COR-L47 (cell line): ENCODE measurements at regions not wholly inside any gene's neighbourhood (a gene's known extent, or its start where the extent isn't known, plus 50 kb on each side); places are given as distances from the start of the nearest gene placed in this dataset.

Source experiments
- DNase-seq: peaks from one replicate; lab custom pipeline; 2025; lab: John Stamatoyannopoulos, UW

DNA sequence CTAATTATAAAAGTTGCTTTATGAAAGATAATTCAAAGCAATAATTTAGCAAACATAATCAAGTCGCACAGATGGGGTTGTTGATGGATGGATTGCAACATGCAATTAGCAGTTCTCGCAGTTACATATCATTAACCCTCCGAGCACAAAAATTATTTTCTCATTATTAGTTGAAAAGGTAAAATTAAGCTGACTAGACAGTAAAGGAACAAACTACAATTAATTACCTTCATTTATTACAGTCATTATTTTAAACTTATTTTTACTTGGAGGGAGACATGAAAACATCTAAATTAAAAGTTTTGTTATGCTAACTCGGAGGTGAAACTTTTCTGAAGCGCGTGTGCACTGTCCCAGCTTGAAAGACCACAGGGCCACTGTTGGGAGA, 146.9 kb downstream of the PHETA1 start:
- DNase-seq = no peak

DNA sequence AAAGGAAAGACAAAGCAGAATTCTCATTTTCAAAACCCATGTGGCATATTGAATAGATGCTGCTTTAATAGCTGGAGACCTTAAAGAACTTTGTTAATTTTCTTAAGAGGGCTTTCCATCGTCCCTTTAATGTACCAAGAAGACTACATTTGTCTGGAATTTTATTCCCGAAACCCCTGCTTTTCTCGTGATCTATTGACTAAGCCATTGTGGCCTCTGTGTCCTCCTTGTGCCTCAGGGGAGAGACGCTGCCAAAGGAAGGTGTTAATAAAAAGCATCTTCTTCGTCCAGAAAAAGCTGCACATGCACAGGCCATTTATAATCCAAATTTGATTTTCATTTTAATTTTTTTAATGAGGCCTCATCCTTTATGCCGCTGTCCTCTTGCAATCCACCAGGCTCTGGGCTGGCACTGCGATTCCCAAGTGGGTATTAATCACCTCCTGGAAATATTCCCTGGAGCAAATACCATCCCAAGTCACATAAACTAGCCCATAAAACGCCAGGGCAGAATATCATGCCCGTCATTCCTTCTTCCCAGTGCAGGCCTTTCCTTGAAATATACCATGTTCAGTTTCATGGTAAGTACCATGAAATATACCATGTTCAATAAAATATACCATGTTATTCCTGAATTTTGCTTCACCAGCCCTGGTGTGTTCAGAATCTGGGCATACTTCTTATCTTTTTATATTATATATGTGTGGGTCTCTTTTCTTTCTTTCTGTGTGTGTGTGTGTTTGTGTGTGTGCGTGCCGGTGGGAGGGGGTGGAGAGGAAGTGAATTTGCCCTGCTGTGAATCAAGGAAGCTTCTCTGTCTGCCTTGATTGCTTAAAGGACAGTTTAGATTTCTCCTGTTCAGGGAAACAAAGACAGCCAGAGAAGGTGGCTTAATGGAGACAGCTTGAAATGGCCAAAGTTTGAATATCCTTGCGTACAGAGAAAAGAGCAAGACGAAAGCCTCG, 147.6 kb downstream of the PHETA1 start:
- DNase-seq = no peak

DNA sequence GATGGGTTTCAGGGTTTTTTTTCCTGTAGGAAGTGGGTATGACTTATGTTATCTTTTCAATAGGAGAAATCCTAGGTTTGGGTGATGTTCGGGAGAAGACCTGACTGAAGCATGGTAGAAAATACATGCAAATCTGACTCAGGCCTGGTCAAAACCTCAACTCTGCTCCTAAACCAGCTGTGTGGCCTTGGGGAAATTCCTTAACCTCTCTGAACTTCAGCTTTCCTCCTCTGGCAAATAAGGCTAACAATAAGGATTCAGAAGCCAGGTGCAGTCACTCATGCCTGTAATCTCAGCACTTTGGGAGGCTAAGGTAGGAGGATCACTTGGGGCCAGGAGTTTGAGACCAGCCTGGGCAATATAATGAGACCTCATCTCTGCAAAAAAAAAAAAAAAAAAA, 148.5 kb downstream of the PHETA1 start:
- DNase-seq = no peak

DNA sequence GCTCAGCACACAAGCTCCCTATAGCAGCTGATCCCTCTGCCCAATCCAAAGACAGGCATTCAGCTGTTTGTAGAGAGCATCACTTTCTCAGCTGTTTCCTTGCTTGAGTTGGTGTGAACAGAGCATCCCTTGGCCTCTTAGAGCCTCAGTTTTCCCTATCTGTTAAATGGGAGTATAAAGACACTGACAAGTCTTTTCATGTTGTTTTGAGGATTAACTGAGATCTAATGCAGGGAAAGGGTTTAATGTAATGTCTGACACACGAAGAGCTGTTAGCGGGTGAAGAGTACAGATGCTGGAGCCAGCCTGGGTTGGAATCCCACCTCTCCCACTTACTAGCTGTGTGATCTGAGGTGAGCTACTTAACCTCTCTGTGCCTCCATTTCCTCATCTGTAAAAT, 149.5 kb downstream of the PHETA1 start:
- no peak for DNase-seq

DNA sequence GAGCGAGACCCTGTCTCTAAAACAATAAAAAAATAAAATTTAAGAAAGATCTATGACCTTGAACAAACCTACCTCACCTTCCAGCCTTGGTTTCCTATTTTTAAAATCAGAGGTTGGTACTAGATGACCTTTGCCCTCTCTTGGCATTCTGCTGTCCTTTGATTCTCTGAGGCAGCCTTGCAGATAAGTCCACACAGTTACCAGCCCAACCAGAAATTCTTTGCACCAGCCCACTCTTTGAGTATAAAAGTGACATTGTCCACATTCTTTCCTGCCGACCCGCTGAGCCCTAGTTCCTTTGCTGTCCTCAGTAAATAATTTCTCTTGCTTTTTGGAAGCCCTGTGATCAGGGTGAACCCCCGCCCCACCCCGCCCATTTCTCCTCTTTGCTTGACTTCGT, 150.4 kb downstream of the PHETA1 start:
- DNase-seq = no peak

DNA sequence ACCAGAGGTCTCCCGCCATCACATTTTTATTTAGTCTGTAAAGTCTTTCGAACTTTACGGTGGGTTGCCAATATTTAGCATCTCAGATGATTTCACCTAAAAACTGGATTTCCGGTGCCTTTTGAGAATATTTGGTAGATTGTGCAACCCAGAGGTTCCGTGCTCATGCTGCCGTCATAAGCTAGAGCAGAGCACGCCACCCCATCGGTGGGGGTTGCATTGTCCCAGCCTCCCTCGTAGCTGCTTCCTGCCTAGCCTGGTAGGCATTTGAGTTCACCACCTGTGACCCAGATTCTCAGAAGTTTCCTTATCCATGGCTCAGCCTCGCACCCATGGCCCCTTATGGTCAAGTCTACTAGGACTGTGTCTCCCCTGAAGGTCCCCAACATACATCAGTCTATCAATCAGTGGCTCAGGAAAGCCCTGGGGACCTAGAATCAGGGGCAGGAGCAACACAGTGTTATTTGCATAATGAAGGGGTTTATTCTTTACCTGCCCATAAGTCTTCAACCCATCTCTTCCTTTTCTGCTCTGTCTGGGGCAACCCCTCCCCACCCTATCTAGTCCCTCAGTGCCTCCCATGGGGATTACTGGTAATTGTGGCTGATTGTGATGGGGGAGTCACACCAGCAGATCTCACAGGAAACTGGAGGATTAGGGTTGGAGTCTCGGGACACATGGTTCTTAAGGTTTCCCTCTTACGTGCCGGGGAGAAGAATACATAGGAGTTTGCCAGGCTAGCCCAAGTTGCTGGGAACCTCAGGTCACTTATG, 152.3 kb downstream of the PHETA1 start:
- no peak for DNase-seq

DNA sequence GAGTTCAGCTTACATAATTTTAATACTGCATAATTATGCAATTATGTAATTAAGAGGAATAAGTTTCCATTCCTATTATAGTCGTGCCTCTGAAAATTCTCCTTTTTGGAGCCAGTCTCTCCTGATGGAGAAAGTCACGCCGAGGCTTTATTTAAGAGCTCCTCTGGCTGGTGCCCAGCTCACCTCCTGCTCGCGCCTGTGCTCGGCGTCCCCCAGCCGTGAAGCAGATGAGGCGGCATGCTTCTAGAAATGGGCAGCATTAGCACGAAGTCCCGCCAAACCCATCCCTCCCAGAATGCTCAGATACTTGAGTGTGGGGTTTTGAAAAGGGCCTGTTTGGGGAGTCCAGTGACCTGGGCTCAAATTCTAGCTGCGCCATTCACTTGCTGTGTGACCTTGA, 153.0 kb downstream of the PHETA1 start:
- no peak for DNase-seq

DNA sequence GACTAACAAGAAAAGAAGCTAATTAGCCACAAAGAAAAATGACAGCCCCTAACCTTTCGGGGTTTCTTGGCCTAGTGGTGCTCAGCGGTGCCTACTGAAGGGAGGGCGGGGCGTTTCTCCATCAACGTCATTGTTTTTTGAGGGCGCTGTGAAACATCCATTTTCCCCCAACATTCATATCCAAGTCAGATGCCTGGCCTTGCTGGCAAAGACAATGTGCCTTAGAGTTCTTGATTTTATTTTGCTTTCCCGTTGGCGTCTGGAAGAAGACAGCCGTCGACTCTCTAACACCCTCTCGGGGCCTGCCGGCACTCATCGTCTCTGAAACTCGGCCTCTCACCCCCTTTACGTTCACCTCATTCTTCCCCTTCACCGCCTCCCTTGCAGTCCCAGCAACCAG, 154.5 kb downstream of the PHETA1 start:
- DNase-seq = no peak

DNA sequence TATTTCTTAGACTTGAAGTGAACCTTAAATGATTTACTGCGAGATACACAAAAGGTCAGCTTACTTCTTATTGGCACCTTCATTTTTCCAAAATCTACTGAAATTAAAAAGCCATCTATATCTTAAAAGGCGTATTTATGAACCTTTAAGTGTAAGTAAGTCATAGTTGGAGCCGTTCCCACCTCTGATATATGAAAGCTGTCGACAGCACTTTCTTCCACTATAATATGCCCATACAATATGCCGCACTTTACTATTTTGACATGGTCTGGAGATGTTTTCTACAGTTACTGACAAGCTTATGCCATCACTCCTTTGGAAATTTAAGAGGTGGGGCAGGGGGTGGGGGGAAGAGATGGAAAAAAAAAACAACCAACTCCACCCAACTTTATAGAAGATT, 155.3 kb downstream of the PHETA1 start:
- no peak for DNase-seq

DNA sequence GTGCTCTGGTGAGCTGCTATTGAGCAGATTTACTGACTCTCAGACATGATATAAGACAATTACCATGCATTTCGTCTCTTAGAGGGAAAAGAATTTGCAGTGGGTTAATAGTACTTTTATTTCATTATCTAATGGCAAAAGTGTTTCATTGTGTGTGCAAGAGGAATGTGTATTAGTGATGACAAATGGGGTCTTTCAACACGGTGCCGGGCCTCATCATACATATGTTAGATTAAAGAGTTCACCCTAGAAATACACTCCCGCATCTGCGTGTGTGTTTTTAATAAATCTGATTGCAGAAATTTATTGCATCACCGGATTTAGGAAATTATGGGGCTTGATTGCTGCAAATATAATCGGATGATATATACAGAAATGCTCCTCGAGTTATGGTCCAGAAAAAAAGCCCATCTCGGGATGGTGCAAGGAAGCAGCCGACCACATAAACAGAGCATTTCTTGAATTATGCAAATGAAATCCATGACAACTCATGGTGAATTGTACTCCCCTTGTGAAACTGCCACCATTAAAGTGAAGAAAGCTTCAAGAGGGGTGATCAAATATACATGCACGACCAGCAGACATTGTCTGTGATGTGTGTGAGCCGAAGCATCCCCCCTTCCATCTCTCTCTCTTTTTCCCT, 156.0 kb downstream of the PHETA1 start:
- DNase-seq = no peak

DNA sequence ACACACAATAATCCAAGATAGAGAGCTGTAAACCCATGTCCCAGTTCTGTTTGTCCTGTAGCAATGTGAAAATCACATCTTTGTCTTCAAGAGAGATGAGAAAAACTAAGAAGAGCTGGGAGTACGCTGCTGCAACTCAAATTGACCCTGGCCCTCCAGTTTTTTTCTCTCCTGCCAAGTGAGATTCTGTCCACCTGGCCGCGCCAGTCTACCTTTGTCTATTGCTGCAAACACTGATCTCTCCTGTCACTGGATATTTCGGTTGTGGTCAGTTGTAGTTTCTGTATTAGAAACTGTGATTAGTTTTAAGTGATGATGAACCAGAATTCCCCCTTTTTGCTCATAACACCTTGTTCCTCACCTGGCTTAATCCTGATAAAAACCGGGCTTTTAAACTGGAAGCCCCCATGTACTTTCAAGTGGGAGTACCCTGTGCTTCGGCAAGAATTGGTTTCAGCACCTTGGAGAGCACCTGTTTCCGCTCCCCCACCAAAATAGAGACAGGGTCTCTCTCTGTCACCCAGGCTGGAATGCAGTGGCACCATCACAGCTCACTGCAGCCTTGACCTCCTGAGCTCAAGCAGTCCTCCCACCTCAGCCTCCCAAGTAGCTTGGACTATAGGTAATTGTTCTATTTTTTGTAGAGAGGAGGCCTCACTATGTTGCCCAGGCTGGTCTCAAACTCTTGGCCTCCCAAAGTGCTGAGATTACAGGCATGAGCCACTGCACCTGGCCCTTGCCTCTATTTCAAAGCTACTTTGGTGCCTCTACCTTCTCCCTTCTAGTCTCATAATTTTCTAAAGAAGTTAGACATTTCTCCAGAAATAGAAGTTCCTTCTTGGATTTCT, 156.8 kb downstream of the PHETA1 start:
- no peak for DNase-seq

DNA sequence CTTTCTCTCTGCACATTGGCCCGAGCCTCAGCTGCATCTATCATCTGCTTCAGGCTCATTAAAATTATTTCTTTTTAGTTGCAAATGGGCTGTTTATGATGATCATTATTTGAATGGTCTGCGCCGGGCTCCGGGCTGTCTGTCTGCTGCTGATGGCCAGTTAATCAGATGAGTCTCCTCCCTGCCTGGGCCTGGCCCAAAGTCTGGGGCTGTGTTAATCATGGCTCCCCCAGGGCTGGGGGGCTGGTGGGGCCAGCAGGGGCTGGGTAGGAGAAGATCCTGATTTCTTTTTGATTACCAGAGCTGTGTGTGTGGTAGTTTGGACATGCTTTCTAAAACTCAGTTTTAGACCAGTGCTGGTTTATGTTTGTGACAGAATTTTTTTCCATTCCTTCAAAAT, 159.1 kb downstream of the PHETA1 start:
- no peak for DNase-seq

DNA sequence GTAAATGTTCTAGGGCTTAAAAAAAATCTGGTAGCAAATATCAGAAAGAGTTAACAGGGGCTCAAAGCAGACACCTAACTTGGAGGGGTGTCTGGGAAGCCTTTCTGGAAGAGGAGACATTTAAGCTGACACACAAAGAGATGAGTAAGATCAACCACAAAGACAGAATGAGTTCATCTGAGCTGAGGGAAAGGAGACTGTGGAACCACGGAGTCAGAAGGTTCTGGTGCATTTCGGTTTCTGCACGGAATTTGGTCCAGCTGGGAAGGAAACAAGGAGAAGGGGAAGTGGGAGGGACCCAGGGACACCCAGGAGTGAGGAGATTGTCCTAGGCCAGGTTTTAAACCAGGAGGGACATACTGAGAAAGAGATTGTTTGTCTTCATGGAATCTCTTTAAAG, 161.1 kb downstream of the PHETA1 start:
- DNase-seq = no peak

DNA sequence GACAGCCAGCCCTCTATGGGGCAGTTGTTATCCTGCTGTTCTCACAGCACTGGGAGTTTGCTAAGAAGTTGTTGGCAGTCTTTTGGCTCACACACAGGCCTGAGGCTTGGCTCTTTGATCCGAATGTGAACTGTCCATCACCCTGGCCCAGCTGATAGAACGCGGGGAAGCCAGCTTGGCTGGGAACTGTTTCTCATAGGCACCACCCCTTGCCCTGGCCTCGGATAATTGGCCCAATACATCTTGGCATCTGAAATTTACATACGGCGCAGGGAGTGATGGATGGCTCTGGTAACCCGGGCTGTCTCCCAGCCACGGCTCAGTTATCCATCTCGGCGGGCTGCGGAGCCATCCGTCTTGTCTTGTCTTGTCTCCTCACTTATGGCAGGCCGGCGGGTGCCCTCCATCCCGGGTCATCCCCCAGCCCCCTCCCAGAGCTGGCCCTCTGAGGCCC, 164.1 kb downstream of the PHETA1 start:
- no peak for DNase-seq

DNA sequence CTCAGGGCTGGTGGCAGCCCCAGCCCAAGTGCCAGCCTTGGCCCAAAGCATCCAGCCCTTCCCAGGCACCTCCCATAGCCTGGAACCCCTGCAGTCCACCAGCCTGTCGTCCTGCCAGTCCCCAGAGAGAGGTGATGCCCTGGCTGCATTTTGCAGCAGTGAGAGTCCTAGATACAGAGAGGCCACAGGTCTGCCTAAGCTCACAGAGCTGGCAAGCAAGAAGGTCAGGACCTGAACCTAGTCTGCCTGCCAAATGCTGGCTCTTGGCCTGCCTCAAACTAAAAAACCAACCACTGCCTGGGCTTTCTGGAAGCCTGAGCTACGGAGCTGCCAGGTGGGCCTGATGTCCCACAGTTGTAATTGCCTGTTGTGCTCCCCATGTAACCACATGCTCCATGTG, 164.9 kb downstream of the PHETA1 start:
- DNase-seq = no peak

DNA sequence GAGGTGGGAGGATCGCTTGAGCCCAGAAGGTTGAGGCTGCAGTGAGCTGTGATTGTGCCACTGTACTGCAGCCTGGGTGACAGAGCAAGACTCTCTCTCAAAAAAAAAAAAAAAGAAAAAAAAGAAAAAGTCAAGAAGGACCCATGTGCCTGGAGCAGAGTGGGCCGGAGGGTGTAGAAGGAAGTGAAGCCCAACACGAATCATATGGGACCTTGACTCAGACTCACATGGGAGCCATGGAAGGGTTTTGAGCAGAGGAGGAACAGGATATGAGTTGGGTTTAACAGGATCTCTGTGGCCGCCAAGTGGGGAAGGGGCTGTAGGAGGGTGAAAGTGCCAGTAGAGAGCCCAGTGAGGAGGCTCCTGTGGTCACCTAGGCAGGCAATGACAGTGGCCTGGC, 165.4 kb downstream of the PHETA1 start:
- DNase-seq = no peak

DNA sequence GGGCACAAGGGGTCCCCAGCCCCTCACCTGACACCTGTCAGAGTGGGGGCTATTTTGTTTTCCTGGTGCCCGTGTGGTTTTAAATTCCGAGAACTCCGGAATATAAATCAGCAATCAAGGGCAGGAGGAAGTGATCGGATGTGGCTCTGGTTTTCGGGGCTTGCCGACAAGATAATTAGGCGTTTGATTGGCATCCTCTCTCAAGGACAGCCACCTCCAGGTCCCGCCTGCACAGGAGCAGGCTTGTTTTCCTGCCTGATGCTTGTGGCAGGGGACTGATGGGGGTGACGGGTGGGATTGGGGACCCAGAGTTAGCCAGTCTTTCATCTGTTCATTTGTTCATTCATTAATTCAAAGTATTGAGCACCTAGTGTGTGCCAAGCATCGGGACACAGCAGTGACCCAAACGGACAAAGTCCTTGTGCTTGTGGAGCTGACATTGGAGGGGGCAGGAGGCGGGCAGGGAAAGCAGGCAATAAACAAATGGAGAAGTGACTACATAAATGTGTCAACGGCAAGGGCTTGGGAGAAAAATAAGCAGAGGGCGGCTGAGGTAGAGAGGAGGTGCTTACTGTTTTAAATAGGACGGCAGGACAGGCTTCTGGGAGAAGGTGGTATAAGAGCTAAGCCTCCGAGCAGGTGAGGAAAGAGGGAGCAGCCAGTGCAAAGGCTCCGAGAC, 166.5 kb downstream of the PHETA1 start:
- DNase-seq = no peak

DNA sequence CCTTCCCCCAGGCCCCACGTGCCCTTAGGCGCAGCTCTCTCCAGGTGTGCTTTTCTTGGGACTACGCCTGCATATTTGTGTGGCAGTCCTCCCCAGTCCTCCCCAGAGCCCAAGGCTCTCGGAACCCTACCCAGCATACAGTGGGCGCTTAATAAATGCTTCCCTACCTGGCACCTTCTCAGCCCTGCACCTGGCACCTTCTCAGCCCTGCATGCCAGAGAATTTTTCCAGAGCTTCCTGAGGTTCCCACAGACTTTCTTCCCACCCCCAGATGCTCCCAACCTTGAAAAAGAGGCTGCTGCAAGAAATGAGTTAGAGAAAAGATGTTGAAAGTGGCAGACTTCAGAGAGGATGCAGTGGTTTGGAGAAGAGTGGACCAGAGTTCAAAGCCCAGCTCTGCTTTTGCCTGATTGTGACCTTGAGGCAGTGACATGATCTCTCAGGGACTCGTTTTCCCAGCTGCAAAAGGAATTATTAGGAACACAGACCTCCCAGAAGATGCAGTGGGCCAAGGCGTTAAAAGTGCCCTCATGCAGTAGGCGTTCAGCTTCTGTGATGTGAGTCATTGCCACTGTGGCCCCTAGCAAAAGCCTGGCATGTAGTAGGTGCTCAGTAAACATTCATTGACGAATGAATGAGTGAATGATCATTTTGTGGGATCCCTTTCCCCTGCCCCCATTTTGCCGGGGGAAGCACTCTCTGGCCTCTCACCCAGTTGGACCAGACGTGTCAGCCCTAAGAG, 167.2 kb downstream of the PHETA1 start:
- no peak for DNase-seq

DNA sequence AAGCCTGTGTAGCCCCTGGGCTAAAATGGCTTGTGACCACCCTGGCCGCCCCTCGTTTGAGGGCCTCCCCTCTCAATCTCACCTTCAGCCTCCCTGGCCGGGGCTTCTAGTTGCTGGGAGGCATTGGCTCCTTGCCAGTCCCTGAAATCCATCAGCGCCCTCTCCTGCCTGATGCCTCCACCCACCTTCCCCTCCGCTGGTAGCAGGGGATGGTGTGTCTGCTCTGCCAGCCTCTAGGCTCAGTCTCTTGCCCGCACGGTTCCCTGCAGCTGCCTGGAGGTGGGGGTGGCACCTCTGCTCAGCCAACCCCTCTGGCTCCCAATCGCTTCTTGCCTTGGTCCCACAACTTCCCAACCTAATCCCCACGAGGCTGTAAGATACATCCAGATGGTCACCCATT, 167.9 kb downstream of the PHETA1 start:
- DNase-seq = peak; percentile 39

DNA sequence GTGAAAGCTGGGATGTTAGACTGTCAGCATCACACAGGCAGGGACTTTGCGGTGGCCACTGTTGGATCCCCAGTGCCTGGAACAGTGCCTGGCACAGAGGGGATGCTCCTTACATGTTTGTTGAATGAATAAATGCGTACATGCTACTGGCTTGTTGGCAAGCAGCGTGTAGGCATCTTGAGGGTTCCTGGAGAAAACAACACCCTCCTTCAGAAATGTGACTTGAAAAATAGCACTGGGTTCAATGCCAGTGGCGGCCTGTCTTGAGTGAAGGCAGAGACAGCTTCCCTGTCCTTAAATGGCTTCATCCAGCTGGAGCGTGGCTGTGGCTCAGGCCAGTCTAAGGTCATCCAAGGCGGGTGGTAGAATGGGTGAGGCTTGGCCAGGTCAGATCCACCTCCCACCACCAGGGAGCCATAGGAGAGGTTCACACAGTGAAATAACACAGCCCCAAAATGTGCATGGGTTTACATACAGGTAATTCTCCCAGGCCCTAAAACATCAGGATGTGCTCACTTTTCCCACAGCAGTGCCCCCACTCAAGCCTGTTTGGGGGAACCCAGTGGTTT, 171.4 kb downstream of the PHETA1 start:
- DNase-seq = no peak
